Astrocyte (in vitro differentiated cells and primary cell): ENCODE measurements at regions not wholly inside any gene's neighbourhood (a gene's known extent, or its start where the extent isn't known, plus 50 kb on each side); places are given as distances from the start of the nearest gene placed in this dataset.

Source experiments
- DNase-seq: peaks from one replicate; pipeline ENCODE4 v3.0.0-alpha.2; 2010; ENCODE audit warnings: low read depth
- FAIRE-seq: peaks from 2 replicates; lab custom pipeline; 2011; peaks lifted over from hg19 to GRCh38; lab: Jason Lieb, UNC
- H2AFZ ChIP-seq: 2 replicates; pipeline ENCODE4 v1.6.0; 2012; ENCODE audit warnings: low read depth, low read length, inconsistent platforms
- H3K27ac ChIP-seq: 2 replicates; pipeline ENCODE4 v1.5.1; 2011; ENCODE audit warnings: low read depth, low read length, inconsistent platforms
- H3K27me3 ChIP-seq: 2 replicates; pipeline ENCODE4 v1.6.0; 2011; ENCODE audit warnings: low read length, inconsistent platforms; ENCODE audit not compliant: insufficient read depth
- H3K36me3 ChIP-seq: 2 replicates; pipeline ENCODE4 v1.5.1; 2011; ENCODE audit warnings: low read length, inconsistent platforms; ENCODE audit not compliant: insufficient read depth
- H3K4me1 ChIP-seq: 2 replicates; pipeline ENCODE4 v1.5.1; 2011; ENCODE audit warnings: low read length, inconsistent platforms; ENCODE audit not compliant: insufficient read depth
- H3K4me2 ChIP-seq: 2 replicates; pipeline ENCODE4 v1.6.0; 2012; ENCODE audit warnings: low read length, inconsistent platforms
- H3K4me3 ChIP-seq: 2 replicates; pipeline ENCODE4 v1.5.1; 2011; ENCODE audit warnings: low read depth, mild to moderate bottlenecking, low read length, inconsistent platforms; ENCODE audit not compliant: insufficient read depth
- H3K79me2 ChIP-seq: 2 replicates; pipeline ENCODE4 v1.6.0; 2012; ENCODE audit warnings: mild to moderate bottlenecking, low read length, inconsistent platforms; ENCODE audit not compliant: insufficient read depth
- H3K9ac ChIP-seq: 2 replicates; pipeline ENCODE4 v1.6.0; 2012; ENCODE audit warnings: mild to moderate bottlenecking, low read length, inconsistent platforms
- H3K9me3 ChIP-seq: 2 replicates; pipeline ENCODE4 v1.5.1; 2012; ENCODE audit warnings: low read depth, mild to moderate bottlenecking, low read length, inconsistent platforms; ENCODE audit not compliant: insufficient read depth
- H4K20me1 ChIP-seq: 2 replicates; pipeline ENCODE4 v1.6.0; 2012; ENCODE audit warnings: low read length, inconsistent platforms; ENCODE audit not compliant: insufficient read depth
- H3K27ac Mint-ChIP-seq: one replicate; pipeline ENCODE4 v1.8.0; 2021; ENCODE audit warnings: mild to moderate bottlenecking, mixed read lengths; ENCODE audit not compliant: unreplicated experiment
- H3K27me3 Mint-ChIP-seq: one replicate; pipeline ENCODE4 v1.8.0; 2021; ENCODE audit warnings: low read depth, mixed read lengths; ENCODE audit not compliant: unreplicated experiment
- H3K36me3 Mint-ChIP-seq: one replicate; pipeline ENCODE4 v1.8.0; 2021; ENCODE audit warnings: low read depth, mixed read lengths; ENCODE audit not compliant: unreplicated experiment
- H3K4me1 Mint-ChIP-seq: one replicate; pipeline ENCODE4 v1.8.0; 2021; ENCODE audit warnings: low read depth, mixed read lengths; ENCODE audit not compliant: unreplicated experiment
- H3K4me3 Mint-ChIP-seq: one replicate; pipeline ENCODE4 v1.8.0; 2021; ENCODE audit warnings: mild to moderate bottlenecking, moderate library complexity, mixed read lengths; ENCODE audit not compliant: unreplicated experiment
- H3K9me3 Mint-ChIP-seq: one replicate; pipeline ENCODE4 v1.8.0; 2021; ENCODE audit warnings: mild to moderate bottlenecking, mixed read lengths; ENCODE audit not compliant: unreplicated experiment
- CTCF ChIP-seq: IDR thresholded peaks from 2 replicates; pipeline ENCODE4 v1.5.1; 2011; ENCODE audit warnings: low read depth, mild to moderate bottlenecking, inconsistent platforms, low read length, moderate library complexity; ENCODE audit not compliant: insufficient read depth
- EZH2 ChIP-seq: IDR thresholded peaks from 2 replicates; pipeline ENCODE4 v1.6.1; 2012; ENCODE audit warnings: mild to moderate bottlenecking, low read length, inconsistent platforms; ENCODE audit not compliant: insufficient read depth

- Mint-ChIP-seq H3K4me1 (no peaks in the 10 kb centered on the region), H3K27ac (no peak overlapping the region), H3K4me3 (no peak overlapping the region), H3K27me3 (peaks cover 33% of the 10 kb centered on the region), H3K36me3 (no peaks in the 10 kb centered on the region), H3K9me3 (peaks cover 1% of the 10 kb centered on the region)
- Histone ChIP-seq H3K4me2 (no peak overlapping the region), H3K79me2 (no peaks in the 10 kb centered on the region), H4K20me1 (no peaks in the 10 kb centered on the region), H3K27me3 (no peaks in the 10 kb centered on the region), H3K9ac (no peak overlapping the region), H3K9me3 (no peaks in the 10 kb centered on the region), H3K4me3 (no peak overlapping the region), H3K36me3 (no peaks in the 10 kb centered on the region), H2AFZ (no peak overlapping the region), H3K27ac (no peak overlapping the region), H3K4me1 (no peaks in the 10 kb centered on the region)
- no peak for FAIRE-seq
- DNase-seq, result no peak
- no peak for TF ChIP-seq EZH2
- TF ChIP-seq CTCF, result no peak
Measured at GRCh38 chr12:115075552-115076170, 391.7 kb upstream of the TBX3 start.

- H3K4me3 ChIP-seq, result no peak overlapping the region
- Mint-ChIP-seq H3K27ac (no peak overlapping the region), H3K4me1 (no peaks in the 10 kb centered on the region), H3K36me3 (no peaks in the 10 kb centered on the region), H3K27me3 (peaks cover 32% of the 10 kb centered on the region), H3K9me3 (peaks cover 1% of the 10 kb centered on the region), H3K4me3 (no peak overlapping the region)
- FAIRE-seq, result no peak
- H2AFZ ChIP-seq, result no peak overlapping the region
- no peaks in the 10 kb centered on the region for H4K20me1 ChIP-seq
- H3K27ac ChIP-seq, result no peak overlapping the region
- H3K4me2 ChIP-seq, result no peak overlapping the region
- no peaks in the 10 kb centered on the region for H3K9me3 ChIP-seq
- H3K79me2 ChIP-seq, result no peaks in the 10 kb centered on the region
- H3K9ac ChIP-seq, result no peak overlapping the region
- no peaks in the 10 kb centered on the region for H3K36me3 ChIP-seq
- DNase-seq, result no peak
- H3K4me1 ChIP-seq, result no peaks in the 10 kb centered on the region
- no peak for TF ChIP-seq CTCF
- TF ChIP-seq EZH2, result no peak
- H3K27me3 ChIP-seq, result no peaks in the 10 kb centered on the region
Measured at GRCh38 chr12:115074617-115075016, 390.6 kb upstream of the TBX3 start.

DNA sequence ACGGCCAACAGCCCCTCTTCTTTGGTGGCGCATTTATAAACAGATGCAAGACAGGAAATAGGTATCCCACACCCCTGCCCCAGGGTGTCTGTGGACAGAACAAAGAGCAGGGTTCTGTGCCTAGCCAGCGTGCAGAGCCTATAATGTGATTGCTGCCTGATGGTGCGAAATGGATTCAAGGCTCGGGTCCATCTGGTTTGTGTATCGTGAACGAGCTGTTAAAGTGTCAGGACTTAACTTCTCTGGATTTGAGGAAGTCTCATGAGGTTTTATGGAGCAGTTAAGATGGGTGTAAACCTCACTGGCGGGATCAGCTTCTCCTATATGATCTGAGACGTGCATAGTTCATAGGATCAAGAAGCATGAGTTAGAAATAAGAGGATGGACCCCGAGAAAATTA, 388.7 kb upstream of the TBX3 start:
- Histone ChIP-seq H3K9ac (no peak overlapping the region), H3K4me3 (no peak overlapping the region), H3K27ac (no peak overlapping the region), H3K9me3 (no peaks in the 10 kb centered on the region), H3K27me3 (no peaks in the 10 kb centered on the region), H3K79me2 (no peaks in the 10 kb centered on the region), H3K4me2 (no peak overlapping the region), H3K36me3 (no peaks in the 10 kb centered on the region), H2AFZ (no peak overlapping the region), H4K20me1 (no peaks in the 10 kb centered on the region), H3K4me1 (no peaks in the 10 kb centered on the region)
- H3K9me3 Mint-ChIP-seq, result peaks cover 1% of the 10 kb centered on the region
- DNase-seq (no peak), FAIRE-seq (no peak)
- TF ChIP-seq EZH2 (no peak), CTCF (no peak)
- no peaks in the 10 kb centered on the region for H3K36me3 Mint-ChIP-seq
- no peak overlapping the region for H3K27ac Mint-ChIP-seq
- H3K4me1 Mint-ChIP-seq, result no peaks in the 10 kb centered on the region
- H3K4me3 Mint-ChIP-seq, result no peak overlapping the region
- H3K27me3 Mint-ChIP-seq, result peaks cover 18% of the 10 kb centered on the region
